Activated CD8-positive, alpha-beta T cell treated with anti-CD3 and anti-CD28 coated beads for 36 hours (primary cell): ENCODE measurements at regions not wholly inside any gene's neighbourhood (a gene's known extent, or its start where the extent isn't known, plus 50 kb on each side); places are given as distances from the start of the nearest gene placed in this dataset.
"Not testable (repeated sequence)": the region's sequence is repeated elsewhere in the genome, so short reads cannot be mapped to it uniquely, and the experiment has no call there.

Experiments used
- ATAC-seq: fragments of 200-7000 bp; cut with Tn5 transposase; one replicate; pipeline ENCODE4 v1.10.0; 2021; ENCODE audit warnings: mild to moderate bottlenecking, moderate library complexity
- CTCF ChIA-PET: fragments of 350-600 bp; sonication (Branson Sonifier 250); formaldehyde crosslinking; loops from one replicate; lab custom pipeline; 2021; ENCODE audit warnings: antibody characterized with exemption; lab: Charles Lee
- POLR2A ChIA-PET: fragments of 350-600 bp; sonication (Branson Sonifier 250); formaldehyde crosslinking; loops from one replicate; lab custom pipeline; 2021; ENCODE audit warnings: antibody characterized with exemption; lab: Charles Lee
- DNase-seq: peaks from one replicate; pipeline ENCODE4 v3.0.0-alpha.2; 2020
- H3K27ac Mint-ChIP-seq: one replicate; pipeline ENCODE4 v1.8.0; 2021; ENCODE audit warnings: mild to moderate bottlenecking, mixed read lengths
- H3K27me3 Mint-ChIP-seq: one replicate; pipeline ENCODE4 v1.8.0; 2021; ENCODE audit warnings: mixed read lengths
- H3K36me3 Mint-ChIP-seq: one replicate; pipeline ENCODE4 v1.8.0; 2021; ENCODE audit warnings: low read depth, mixed read lengths
- H3K4me1 Mint-ChIP-seq: one replicate; pipeline ENCODE4 v1.8.0; 2021; ENCODE audit warnings: low read depth, mixed read lengths
- H3K4me3 Mint-ChIP-seq: one replicate; pipeline ENCODE4 v1.8.0; 2021; ENCODE audit warnings: mild to moderate bottlenecking, moderate library complexity, mixed read lengths
- H3K9me3 Mint-ChIP-seq: one replicate; pipeline ENCODE4 v1.8.0; 2021; ENCODE audit warnings: mixed read lengths
- intact Hi-C: fragments of 100-400 bp; cut with micrococcal nuclease; formaldehyde crosslinking; loops from one replicate; pipeline ENCODE4 v1.10.0; 2022
- TF ChIP-seq, protein P1 (sequence below): fragments of 200-600 bp; IDR thresholded peaks from one replicate; pipeline ENCODE4 v1.8.0; 2022; ENCODE audit warnings: antibody characterized with exemption, mild to moderate bottlenecking

DNA sequence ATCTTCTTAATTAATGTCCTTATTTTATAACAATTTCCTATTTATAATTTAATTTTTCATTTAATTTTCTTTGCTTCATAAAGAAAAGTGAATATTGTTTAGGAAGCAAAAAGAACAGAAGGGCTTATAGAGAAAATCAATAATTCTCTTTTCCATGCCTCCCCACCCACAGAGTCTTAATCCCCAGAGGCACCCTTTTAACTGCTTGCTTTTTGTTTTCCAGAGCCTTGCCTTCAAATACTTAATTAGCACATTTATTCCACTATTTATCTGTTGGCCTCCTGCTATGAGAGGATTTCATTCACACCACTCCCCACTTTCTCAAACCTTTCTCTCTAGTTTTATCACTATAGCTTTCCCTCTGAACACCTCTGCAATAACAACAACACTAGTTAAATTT, 373.6 kb downstream of the MBD2 start:
- intact Hi-C loops: no loop called here
- no peaks in the 10 kb centered on the region for H3K9me3 Mint-ChIP-seq
- no peaks in the 10 kb centered on the region for H3K36me3 Mint-ChIP-seq
- CTCF ChIA-PET: no interaction called here
- ATAC-seq (no peak), DNase-seq (no peak)
- no peak overlapping the region for H3K27ac Mint-ChIP-seq
- no peak overlapping the region for H3K4me3 Mint-ChIP-seq
- H3K4me1 Mint-ChIP-seq: no peaks in the 10 kb centered on the region
- POLR2A ChIA-PET: no interaction called here
- TF ChIP-seq, protein P1, sequence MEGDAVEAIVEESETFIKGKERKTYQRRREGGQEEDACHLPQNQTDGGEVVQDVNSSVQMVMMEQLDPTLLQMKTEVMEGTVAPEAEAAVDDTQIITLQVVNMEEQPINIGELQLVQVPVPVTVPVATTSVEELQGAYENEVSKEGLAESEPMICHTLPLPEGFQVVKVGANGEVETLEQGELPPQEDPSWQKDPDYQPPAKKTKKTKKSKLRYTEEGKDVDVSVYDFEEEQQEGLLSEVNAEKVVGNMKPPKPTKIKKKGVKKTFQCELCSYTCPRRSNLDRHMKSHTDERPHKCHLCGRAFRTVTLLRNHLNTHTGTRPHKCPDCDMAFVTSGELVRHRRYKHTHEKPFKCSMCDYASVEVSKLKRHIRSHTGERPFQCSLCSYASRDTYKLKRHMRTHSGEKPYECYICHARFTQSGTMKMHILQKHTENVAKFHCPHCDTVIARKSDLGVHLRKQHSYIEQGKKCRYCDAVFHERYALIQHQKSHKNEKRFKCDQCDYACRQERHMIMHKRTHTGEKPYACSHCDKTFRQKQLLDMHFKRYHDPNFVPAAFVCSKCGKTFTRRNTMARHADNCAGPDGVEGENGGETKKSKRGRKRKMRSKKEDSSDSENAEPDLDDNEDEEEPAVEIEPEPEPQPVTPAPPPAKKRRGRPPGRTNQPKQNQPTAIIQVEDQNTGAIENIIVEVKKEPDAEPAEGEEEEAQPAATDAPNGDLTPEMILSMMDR: no peak
- H3K27me3 Mint-ChIP-seq: no peaks in the 10 kb centered on the region

DNA sequence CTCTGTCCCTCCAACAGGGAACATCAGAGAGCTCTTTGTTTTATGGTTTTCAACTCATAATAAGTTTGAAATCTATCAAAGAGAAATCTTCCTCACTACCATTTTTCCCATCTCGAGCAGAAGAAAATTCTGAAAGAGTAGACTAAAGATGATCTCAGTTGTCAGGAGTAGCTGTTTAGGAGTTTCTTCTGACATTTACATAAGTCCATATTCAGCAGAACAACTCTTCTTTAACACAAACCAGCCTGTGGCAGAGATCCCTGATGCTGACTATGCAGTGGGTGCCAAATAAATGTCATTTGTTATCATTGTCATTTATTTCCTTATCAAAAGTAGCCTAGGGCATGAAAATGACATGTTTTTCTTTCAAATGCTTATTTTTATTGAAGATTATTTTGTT, 380.7 kb downstream of the MBD2 start:
- Mint-ChIP-seq H3K27ac (no peak overlapping the region), H3K4me3 (no peak overlapping the region), H3K4me1 (no peaks in the 10 kb centered on the region), H3K27me3 (no peaks in the 10 kb centered on the region), H3K36me3 (no peaks in the 10 kb centered on the region), H3K9me3 (peaks cover 2% of the 10 kb centered on the region)
- intact Hi-C loops: no loop called here
- DNase-seq: no peak
- TF ChIP-seq, protein P1: no peak
- ChIA-PET POLR2A (no interaction called here), CTCF (no interaction called here)
- no peak for ATAC-seq

DNA sequence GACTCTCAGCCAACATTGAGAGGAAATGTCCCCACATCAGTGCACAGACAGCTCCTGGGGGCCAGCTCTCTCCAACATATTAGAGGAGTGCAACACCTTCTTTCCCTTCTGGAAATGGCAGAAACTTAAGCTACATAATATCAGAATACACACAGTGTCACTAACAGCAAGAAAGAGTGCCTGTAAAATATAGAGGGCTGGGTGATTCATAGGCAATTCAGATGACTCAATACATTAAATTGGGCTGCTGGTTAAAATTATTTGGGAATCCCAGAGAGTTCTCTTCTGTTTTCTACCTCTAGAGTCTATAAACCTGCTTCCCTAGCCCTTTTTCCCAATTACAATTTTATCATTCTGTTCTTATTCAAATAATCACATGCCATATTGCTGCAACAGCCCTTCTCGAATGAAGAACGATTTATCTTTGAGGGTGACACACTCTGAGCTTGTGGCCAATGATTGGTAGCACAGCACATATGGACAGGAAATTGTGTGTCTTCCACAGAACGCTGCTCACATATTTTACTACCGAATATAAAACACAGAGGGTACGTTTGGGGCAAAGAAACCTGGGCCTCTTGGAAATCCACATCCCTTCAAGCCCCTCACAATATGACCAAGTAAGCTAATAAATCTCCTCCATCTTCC, 381.2 kb downstream of the MBD2 start:
- no peak overlapping the region for H3K27ac Mint-ChIP-seq
- ChIA-PET CTCF (no interaction called here), POLR2A (no interaction called here)
- H3K36me3 Mint-ChIP-seq: no peaks in the 10 kb centered on the region
- H3K4me1 Mint-ChIP-seq: no peaks in the 10 kb centered on the region
- TF ChIP-seq, protein P1: no peak
- DNase-seq: no peak
- H3K4me3 Mint-ChIP-seq: no peak overlapping the region
- H3K27me3 Mint-ChIP-seq: no peaks in the 10 kb centered on the region
- peaks cover 2% of the 10 kb centered on the region for H3K9me3 Mint-ChIP-seq
- intact Hi-C loops: no loop called here
- ATAC-seq: no peak

DNA sequence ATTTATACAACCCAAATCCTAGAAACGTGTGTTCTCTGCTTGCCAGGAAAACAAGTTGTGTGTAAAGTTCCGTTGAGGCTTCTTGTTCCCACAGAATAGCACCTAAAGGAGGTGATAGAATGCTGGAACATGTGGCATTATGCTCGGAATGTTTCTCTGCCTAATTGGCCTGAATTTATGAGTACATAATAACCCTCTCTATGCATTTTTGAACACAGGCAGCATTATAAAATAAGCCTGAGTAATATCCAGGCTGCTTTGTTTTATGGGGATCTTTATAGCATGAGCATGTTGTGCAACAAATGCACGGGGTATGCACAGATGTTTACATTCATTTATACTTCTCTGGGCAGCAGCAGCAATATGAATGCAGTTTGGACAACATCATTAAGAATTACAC, 385.7 kb downstream of the MBD2 start:
- ChIA-PET CTCF (no interaction called here), POLR2A (no interaction called here)
- intact Hi-C loops: no loop called here
- no peak overlapping the region for H3K27ac Mint-ChIP-seq
- peaks cover 6% of the 10 kb centered on the region for H3K9me3 Mint-ChIP-seq
- DNase-seq: no peak
- TF ChIP-seq, protein P1: no peak
- H3K27me3 Mint-ChIP-seq: no peaks in the 10 kb centered on the region
- H3K4me1 Mint-ChIP-seq: no peaks in the 10 kb centered on the region
- H3K4me3 Mint-ChIP-seq: no peak overlapping the region
- H3K36me3 Mint-ChIP-seq: no peaks in the 10 kb centered on the region
- ATAC-seq: no peak

DNA sequence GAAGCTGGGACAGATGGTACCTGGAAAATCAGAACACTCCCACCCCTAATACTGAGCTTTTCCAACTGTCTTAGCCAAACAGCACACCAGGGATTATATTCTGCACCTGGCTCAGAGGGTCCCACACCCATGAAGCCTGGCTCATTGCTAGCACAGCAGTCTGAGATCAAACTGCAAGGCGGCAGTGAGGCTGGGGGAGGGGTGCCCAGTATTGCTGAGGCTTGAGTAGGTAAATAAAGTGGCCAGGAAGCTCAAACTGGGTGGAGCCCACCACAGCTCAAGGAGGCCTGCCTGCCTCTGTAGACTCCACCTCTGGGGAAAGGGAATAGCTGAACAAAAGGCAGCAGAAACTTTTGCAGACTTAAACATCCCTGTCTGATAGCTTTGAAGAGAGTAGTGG, 403.3 kb downstream of the MBD2 start:
- H3K27ac Mint-ChIP-seq, H3K4me1 Mint-ChIP-seq, H3K4me3 Mint-ChIP-seq, ATAC-seq, DNase-seq, H3K27me3 Mint-ChIP-seq, intact Hi-C loops, POLR2A ChIA-PET, CTCF ChIA-PET, H3K36me3 Mint-ChIP-seq, H3K9me3 Mint-ChIP-seq: not testable (repeated sequence)

DNA sequence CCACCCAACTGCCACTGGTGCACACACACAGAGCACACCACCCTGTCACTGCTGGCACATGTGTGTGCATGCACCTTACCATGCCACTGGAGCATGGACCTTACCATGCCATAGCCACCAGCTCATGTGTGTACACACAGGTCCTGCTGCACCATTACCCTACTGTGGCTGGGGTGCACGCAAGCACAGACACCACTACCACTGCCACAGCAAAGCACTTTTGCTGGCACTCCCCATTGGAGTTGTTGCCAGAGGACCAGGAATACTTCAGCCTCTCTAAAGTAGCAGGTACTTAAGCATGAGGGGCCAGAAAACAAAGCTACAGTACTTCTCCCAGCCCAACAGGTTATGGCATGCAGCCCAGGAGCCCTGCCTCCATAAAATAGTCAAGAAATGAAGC, 404.8 kb downstream of the MBD2 start:
- ATAC-seq: no peak
- POLR2A ChIA-PET: interaction anchor here (1.2 kb wide), 1 partner anchor 140 kb away, joined by 3 read pairs; no protein-coding TSS in a partner anchor
- H3K4me3 Mint-ChIP-seq: no peak overlapping the region
- no peaks in the 10 kb centered on the region for H3K4me1 Mint-ChIP-seq
- DNase-seq: no peak
- H3K9me3 Mint-ChIP-seq: peaks cover 3% of the 10 kb centered on the region
- no peak overlapping the region for H3K27ac Mint-ChIP-seq
- TF ChIP-seq, protein P1: no peak
- intact Hi-C loops: no loop called here
- CTCF ChIA-PET: no interaction called here
- H3K36me3 Mint-ChIP-seq: no peaks in the 10 kb centered on the region
- H3K27me3 Mint-ChIP-seq: no peaks in the 10 kb centered on the region
